ENCODE measurements at regions not wholly inside any gene's neighbourhood (a gene's known extent, or its start where the extent isn't known, plus 50 kb on each side); places are given as distances from the start of the nearest gene placed in this dataset.

GRCh38 chr14:86798330-86798729, 1194.7 kb downstream of the GALC start:
- DNase-seq (ENCODE audit: extremely low spot score): no peak
- Histone ChIP-seq H3K36me3 (no peaks in the 10 kb centered on the region), H3K27ac (replicated peaks in 1 of 4) (no peak overlapping the region), H3K4me3 (no peak overlapping the region), H3K4me1 (no peaks in the 10 kb centered on the region), H3K9me3 (no peaks in the 10 kb centered on the region), H3K27me3 (no peaks in the 10 kb centered on the region)
- intact Hi-C loops (cut with DNase I): no loop called here
- TF ChIP-seq POLR2AphosphoS5 (IDR thresholded peaks at IDR 0.05) (no peak), CTCF (IDR thresholded peaks at IDR 0.05) (no peak), EP300 (IDR thresholded peaks at IDR 0.05) (no peak), POLR2A (IDR thresholded peaks at IDR 0.05; ENCODE audit: low read depth) (no peak)

GRCh38 chr14:86797075-86797351, 1196.0 kb downstream of the GALC start:
- no peak overlapping the region for H3K27ac ChIP-seq (replicated peaks in 1 of 4)
- intact Hi-C loops (cut with DNase I): no loop called here
- no peak for DNase-seq (ENCODE audit: extremely low spot score)
- no peaks in the 10 kb centered on the region for H3K4me1 ChIP-seq
- no peak for TF ChIP-seq POLR2A (IDR thresholded peaks at IDR 0.05; ENCODE audit: low read depth)
- no peak for TF ChIP-seq POLR2AphosphoS5 (IDR thresholded peaks at IDR 0.05)
- no peak for TF ChIP-seq CTCF (IDR thresholded peaks at IDR 0.05)
- TF ChIP-seq EP300 (IDR thresholded peaks at IDR 0.05): no peak
- no peaks in the 10 kb centered on the region for H3K36me3 ChIP-seq
- 88% methylated on average over 2 of the region's 2 CpGs for WGBS
- H3K9me3 ChIP-seq: no peaks in the 10 kb centered on the region
- no peaks in the 10 kb centered on the region for H3K27me3 ChIP-seq
- no peak overlapping the region for H3K4me3 ChIP-seq

GRCh38 chr14:86796221-86797074, 1196.5 kb downstream of the GALC start:
- H3K27ac ChIP-seq (replicated peaks in 1 of 4): no peak overlapping the region
- H3K27me3 ChIP-seq: no peaks in the 10 kb centered on the region
- H3K9me3 ChIP-seq: no peaks in the 10 kb centered on the region
- no peaks in the 10 kb centered on the region for H3K36me3 ChIP-seq
- WGBS: 74% methylated on average over 6 of the region's 6 CpGs
- H3K4me3 ChIP-seq: no peak overlapping the region
- DNase-seq (ENCODE audit: extremely low spot score): no peak
- intact Hi-C loops (cut with DNase I): no loop called here
- TF ChIP-seq POLR2AphosphoS5 (IDR thresholded peaks at IDR 0.05) (no peak), POLR2A (IDR thresholded peaks at IDR 0.05; ENCODE audit: low read depth) (no peak), EP300 (IDR thresholded peaks at IDR 0.05) (no peak), CTCF (IDR thresholded peaks at IDR 0.05) (no peak)
- no peaks in the 10 kb centered on the region for H3K4me1 ChIP-seq

GRCh38 chr14:86794689-86795088, 1198.3 kb downstream of the GALC start:
- no peak overlapping the region for H3K27ac ChIP-seq (replicated peaks in 1 of 4)
- TF ChIP-seq CTCF (IDR thresholded peaks at IDR 0.05) (no peak), EP300 (IDR thresholded peaks at IDR 0.05) (no peak), POLR2A (IDR thresholded peaks at IDR 0.05; ENCODE audit: low read depth) (no peak), POLR2AphosphoS5 (IDR thresholded peaks at IDR 0.05) (no peak)
- H3K4me3 ChIP-seq: no peak overlapping the region
- H3K36me3 ChIP-seq: no peaks in the 10 kb centered on the region
- DNase-seq (ENCODE audit: extremely low spot score): no peak
- H3K4me1 ChIP-seq: no peaks in the 10 kb centered on the region
- no peaks in the 10 kb centered on the region for H3K9me3 ChIP-seq
- no peaks in the 10 kb centered on the region for H3K27me3 ChIP-seq
- intact Hi-C loops (cut with DNase I): no loop called here
